GM12892 (cell line): ENCODE measurements at regions not wholly inside any gene's neighbourhood (a gene's known extent, or its start where the extent isn't known, plus 50 kb on each side); places are given as distances from the start of the nearest gene placed in this dataset.

ENCODE experiments used
- POLR2A ChIP-seq: IDR thresholded peaks from 2 replicates; pipeline ENCODE4 v1.6.1; 2011; ENCODE audit warnings: low read depth, low read length, control low read depth
- TAF1 ChIP-seq: IDR thresholded peaks from 2 replicates; pipeline ENCODE4 v1.6.1; 2011; ENCODE audit warnings: low read depth, mild to moderate bottlenecking, control low read depth, low read length, borderline replicate concordance

DNA sequence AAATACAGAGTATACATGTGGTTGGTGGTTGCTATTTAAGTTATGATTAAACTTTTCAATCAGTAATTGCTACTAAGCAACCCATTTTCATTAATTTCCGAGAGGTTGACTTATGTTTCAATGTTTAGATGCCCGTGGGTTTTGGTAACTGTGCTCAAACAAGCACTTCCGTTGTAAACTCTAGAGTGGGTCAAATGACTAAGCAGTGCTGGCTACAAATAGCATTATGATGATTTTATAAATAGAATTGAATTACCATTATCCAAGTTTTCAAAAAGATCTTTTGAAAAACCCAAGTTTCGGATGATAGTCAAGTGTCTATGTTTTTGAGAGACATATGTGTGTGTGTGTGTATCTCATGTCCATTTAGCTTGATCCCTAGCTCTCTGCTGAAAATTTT is 2369.4 kb upstream of the ACO1 start:
- no peak for TF ChIP-seq POLR2A
- TF ChIP-seq TAF1, result no peak
